NCI-H146 treated with DMSO at 0.1 percent for 48 hours (cell line): ENCODE measurements at regions not wholly inside any gene's neighbourhood (a gene's known extent, or its start where the extent isn't known, plus 50 kb on each side); places are given as distances from the start of the nearest gene placed in this dataset.

Experiments
- DNase-seq: peaks from one replicate; lab custom pipeline; 2025; ENCODE audit not compliant: unreplicated experiment; lab: John Stamatoyannopoulos, UW

GRCh38 chr12:115108129-115109100, 424.4 kb upstream of the TBX3 start:
- no peak for DNase-seq

GRCh38 chr12:115103884-115104883, 420.2 kb upstream of the TBX3 start:
- DNase-seq, result no peak

- no peak for DNase-seq
Measured at GRCh38 chr12:115102450-115102849, 418.5 kb upstream of the TBX3 start.

GRCh38 chr12:115101520-115101919, 417.5 kb upstream of the TBX3 start:
- DNase-seq, result no peak

- DNase-seq, result no peak
Measured at GRCh38 chr12:115097416-115097815, 413.4 kb upstream of the TBX3 start.

- DNase-seq, result no peak
Measured at GRCh38 chr12:115096588-115097397, 412.8 kb upstream of the TBX3 start.

GRCh38 chr12:115095073-115095748, 411.2 kb upstream of the TBX3 start:
- DNase-seq, result no peak

- no peak for DNase-seq
Measured at GRCh38 chr12:115094163-115094816, 410.3 kb upstream of the TBX3 start.

- no peak for DNase-seq
Measured at GRCh38 chr12:115093261-115093660, 409.3 kb upstream of the TBX3 start.

GRCh38 chr12:115090783-115091182, 406.8 kb upstream of the TBX3 start:
- DNase-seq, result no peak

- no peak for DNase-seq
Measured at GRCh38 chr12:115088995-115089841, 405.2 kb upstream of the TBX3 start.

GRCh38 chr12:115088328-115088994, 404.5 kb upstream of the TBX3 start:
- DNase-seq, result no peak

- DNase-seq, result no peak
Measured at GRCh38 chr12:115085594-115085993, 401.6 kb upstream of the TBX3 start.

- DNase-seq, result no peak
Measured at GRCh38 chr12:115079760-115080159, 395.8 kb upstream of the TBX3 start.

- no peak for DNase-seq
Measured at GRCh38 chr12:115078990-115079389, 395.0 kb upstream of the TBX3 start.

GRCh38 chr12:115078334-115078733, 394.4 kb upstream of the TBX3 start:
- no peak for DNase-seq

- no peak for DNase-seq
Measured at GRCh38 chr12:115075552-115076170, 391.7 kb upstream of the TBX3 start.

GRCh38 chr12:115074617-115075016, 390.6 kb upstream of the TBX3 start:
- DNase-seq, result no peak
